HG03354 (cell line): ENCODE measurements at regions not wholly inside any gene's neighbourhood (a gene's known extent, or its start where the extent isn't known, plus 50 kb on each side); places are given as distances from the start of the nearest gene placed in this dataset.

Source experiments
- ATAC-seq: cut with Tn5 transposase; IDR thresholded peaks from one replicate; pipeline ENCODE4 v1.9.1; 2021; ENCODE audit warnings: mild to moderate bottlenecking; ENCODE audit not compliant: unreplicated experiment, poor library complexity, severe bottlenecking

DNA sequence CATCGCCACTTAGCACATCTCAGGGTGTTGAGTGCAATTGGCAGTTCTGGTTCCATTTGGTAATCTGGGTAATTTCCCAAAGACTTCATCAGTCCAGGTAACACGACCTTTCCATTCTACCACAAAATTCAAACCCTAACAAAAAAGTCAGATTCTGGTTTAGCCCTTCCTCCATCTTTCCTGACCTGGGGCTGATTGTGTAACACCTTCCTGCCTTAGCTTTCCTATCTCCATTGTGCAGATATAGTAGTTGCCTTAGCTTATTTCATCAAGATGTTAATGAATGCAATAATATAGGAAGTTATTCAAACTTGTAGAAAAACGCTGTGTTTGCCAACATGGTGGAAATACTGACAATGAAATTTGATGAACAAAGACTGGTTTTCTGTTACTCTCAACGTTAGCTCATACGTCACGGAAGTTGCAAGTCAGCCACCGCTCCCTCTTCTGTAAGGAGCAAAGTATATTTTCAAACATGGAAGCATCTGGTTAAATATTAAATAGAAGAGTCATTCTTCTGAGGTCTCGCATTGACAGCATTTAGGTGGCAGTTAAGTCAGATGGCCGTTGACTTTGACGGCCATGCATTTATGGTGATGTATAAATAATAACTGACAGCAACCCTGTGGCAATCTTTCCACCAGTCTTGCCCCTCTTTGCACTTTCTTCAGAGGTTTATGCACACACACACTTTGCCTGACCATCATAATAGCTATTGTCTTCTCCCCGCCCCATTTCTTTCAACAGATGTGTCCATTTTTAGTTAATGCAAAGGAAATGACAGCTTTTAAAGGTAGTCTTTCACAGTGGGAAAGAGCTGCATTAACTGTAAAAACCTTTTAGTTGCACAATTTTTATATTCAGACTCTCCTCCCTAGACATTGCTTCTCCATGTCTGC is 205.1 kb upstream of the BMPER start:
- ATAC-seq = no peak

DNA sequence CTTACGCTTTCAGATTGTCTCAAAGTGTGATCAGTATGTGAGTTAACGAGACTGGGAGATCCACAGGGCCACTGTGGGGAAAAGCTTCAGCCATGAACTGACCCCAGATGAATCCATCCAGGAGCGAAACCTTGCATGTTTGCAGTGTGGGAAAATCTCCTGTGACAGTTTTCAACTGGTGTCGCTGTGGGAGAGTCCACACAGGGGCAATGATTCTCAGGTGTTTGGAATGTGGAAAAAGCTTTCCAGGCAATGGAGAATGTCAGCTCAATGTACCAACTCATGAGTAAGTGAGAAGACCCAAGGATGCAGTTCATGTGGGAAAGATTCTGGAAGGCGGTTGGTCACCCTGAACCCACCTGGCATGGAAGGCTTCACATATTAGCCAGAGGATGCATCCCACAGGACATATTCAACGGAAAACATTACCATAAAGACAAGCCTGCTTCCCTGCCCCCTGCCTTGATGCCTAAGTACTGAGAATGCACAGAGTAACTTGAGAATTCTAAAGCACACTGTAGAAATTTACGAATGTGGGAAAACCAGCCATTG is 204.1 kb upstream of the BMPER start:
- ATAC-seq = no peak

DNA sequence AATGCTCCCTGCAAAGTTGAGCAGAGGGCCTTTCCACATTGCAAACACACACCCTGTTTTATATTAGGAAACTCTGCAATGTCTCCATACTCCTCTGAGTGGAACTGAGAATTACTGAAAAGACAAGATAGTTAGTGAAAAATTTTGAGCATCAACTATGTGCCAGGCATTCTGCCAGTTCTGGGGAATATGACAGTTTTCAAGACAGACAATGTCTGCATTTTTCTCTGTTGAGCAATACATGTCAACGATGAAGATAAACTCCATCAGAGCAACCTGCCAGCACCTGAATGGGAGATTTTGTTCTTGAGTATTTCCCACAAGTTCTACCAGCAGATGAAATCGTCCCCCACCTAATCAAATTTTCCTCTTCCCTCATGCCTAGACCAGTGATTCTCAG is 203.4 kb upstream of the BMPER start:
- no peak for ATAC-seq

DNA sequence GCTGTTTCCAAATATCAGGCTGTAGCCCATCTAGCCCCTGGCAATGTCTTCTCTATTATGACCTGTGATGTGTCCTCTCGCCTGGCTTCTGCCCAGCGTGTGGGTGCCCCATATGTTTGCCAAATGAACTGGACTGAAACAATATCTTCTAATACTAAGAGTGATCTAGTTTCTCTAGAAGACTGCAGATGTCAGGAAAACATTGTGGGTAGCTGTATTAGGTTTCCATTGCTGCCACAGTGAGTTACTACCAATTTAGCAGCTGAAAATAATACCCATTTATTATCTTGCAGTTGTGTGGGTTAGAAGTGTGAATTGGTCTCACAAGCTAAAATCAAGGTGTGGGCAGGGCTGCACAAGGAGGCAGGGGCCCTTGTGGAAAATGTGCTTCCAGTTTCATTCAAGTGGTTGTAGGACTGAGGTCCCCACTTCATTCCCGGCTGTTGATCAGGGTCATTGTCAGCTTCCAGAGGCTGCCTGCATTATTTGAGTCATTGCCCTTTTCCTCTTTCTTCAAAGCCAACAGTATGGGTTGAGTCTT is 202.8 kb upstream of the BMPER start:
- no peak for ATAC-seq

DNA sequence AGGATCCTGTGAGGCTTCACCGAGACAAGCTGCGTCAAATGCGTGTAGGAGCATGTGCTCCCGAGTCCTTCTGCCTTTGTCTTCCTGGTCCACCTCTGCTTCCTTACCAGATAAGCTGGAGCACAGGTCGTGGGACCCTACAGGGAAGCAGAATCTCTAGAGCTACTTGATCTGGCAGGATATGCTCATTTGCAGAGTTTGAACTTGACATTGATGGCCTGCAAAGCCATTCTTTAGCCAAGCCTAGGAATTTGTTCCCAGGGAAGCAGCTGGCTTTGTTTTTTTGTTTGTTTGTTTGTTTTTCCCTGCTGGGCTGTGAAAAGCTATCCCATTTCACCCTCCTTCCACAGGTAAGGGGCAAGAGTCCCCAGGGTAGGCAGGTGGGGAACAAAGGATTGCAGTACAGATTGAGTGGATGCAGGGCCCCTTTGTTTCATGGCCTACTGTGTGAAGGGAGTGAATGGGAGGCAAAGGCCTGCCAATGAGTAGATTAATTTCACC is 200.0 kb upstream of the BMPER start:
- ATAC-seq = no peak

DNA sequence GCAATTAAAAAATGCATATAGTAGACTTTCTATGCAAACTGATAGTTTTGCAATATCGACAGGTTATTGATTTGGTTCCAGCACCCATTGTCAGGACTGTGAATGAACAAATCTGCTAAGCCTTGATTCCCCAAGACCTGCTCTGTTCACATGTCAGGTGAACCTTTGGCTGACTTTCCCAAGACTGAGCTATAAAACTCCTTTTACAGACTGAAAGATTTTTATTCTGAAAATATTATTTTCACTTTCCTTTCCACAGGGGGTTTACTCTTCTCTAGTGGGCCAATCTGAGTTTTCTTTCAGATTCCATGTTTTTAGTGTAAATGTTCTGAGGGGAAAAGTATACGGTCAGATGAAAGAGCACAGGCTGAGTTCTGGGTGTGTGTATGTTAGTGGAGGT is 199.2 kb upstream of the BMPER start:
- ATAC-seq = no peak

DNA sequence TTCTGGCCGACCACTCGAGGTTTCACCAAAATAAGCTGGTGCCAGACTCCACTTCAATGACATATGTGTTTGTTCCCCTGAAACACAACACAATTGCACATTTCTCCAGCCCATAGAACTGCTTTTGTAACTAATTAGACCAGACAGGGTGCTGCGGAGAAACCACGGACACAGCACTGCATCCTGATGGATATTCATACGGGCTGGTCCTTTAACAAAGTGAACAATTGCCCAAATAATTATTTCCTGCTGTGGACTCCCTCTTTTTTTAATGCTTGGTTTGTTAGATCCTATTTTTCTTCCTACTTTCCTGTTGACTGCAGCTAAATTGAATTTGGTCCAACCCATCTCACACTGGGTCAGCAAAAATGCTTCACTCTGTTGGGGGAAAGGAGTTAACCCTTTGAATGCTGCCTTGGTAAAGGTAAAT is 198.6 kb upstream of the BMPER start:
- no peak for ATAC-seq

DNA sequence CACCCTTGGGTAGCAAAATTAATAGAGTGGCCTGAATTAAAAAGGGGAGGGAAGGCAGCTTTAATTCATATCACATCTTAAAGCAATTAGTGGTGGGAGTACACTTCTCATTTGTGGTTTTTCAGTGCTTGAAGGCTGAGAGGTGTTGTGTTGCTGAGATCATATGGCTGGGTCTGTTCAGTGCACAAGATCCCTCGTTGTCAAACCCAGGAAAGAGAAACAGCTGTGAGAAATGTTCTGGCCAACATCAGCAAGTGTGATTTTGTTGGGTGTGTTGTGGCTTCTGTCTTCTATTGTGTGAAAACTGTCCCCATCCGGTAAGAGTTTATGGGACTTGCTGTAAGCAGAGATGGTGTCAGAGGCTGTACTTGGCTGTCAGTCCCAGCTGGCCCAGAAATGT is 197.9 kb upstream of the BMPER start:
- ATAC-seq = no peak

DNA sequence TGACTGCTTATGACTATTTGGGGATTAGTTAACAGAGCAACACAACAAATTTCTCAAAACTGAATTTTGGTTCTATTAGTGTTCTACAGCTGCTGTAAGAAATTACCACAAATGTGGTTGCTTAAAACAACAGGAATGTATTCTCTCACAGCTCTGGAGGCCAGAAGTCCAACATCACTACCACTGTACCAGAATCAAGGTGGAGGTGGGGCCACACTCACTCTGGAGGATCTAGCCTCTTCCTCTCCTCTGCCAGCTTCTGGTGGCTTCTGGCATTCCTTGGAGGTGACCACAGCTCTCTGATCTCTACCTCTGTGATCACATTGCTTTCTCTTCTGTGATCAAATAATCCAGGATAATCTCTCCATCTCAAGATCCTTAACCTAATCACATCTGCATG is 194.7 kb upstream of the BMPER start:
- no peak for ATAC-seq

DNA sequence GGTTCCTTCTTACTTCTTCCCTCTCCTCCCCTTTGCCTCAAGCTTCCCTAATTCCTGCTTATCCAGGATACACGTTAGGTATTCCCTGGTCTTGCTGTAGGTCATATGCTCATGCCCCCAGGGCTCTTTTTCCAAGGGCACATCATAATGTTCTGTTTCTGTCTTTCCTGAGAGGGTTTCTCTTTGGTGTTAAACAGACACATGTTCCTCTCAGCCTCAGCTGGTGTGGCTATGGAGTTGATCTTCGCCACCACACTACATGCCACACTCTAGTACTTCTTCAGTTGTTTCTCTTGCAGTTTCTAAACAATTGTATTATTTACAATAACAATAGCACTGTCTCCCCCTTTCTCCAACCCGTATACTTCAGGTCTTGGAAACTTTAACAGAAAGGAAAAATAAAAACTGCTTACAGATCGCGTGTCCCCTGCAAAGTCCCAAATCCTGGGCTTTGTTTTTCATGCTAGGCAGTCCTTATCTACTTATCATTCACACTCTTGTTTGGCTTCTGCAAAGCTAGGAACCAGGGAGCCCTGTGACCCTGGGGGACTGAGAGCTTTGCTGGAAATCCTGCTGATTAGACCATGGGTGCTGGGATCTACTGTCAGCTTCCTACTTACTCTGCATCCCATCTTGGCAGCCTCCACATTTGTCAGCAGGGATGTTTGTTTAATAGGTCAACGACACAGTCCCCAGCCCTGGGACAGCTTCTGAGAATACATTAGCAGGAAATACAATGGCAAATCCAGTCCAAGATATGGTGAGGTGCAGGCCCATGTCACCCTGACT is 193.9 kb upstream of the BMPER start:
- ATAC-seq = no peak

DNA sequence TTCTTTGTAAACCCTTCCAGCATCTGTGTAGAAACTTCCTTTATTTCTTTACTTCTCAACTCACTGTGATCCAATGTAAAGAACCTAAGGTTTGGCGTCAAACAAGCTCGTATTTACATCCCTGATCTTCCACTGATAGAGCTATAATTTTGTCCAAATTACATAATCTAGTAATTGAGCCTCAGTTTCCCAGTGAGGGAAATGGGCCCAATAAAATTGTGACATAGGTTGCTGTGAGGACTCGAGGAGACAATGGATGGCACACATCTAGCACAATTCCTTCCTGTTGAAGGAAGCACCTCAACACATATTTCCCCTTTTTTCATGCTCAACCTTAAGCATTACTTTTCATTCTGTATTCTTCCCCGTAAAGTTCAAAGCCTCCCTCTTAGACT is 193.3 kb upstream of the BMPER start:
- no peak for ATAC-seq

DNA sequence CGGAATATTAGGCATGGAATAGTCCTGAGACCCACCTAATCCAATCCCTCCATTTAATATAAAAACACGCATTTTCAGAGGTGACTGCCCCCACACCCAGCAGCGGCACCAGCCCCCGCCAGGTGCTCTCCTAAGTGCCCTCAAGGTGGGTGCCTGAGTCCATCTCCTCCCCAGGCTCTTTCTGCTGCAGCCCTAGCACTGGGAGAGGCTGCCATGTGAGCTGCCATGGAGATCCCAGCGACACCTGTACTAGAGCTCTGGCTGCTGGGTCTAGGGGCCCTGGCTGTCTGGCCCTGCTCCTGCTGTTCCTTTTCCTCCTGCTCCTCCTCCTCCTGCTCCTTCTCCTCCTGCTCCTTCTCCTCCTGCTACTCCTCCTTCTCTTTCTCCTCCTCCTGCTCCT is 191.1 kb upstream of the BMPER start:
- no peak for ATAC-seq

DNA sequence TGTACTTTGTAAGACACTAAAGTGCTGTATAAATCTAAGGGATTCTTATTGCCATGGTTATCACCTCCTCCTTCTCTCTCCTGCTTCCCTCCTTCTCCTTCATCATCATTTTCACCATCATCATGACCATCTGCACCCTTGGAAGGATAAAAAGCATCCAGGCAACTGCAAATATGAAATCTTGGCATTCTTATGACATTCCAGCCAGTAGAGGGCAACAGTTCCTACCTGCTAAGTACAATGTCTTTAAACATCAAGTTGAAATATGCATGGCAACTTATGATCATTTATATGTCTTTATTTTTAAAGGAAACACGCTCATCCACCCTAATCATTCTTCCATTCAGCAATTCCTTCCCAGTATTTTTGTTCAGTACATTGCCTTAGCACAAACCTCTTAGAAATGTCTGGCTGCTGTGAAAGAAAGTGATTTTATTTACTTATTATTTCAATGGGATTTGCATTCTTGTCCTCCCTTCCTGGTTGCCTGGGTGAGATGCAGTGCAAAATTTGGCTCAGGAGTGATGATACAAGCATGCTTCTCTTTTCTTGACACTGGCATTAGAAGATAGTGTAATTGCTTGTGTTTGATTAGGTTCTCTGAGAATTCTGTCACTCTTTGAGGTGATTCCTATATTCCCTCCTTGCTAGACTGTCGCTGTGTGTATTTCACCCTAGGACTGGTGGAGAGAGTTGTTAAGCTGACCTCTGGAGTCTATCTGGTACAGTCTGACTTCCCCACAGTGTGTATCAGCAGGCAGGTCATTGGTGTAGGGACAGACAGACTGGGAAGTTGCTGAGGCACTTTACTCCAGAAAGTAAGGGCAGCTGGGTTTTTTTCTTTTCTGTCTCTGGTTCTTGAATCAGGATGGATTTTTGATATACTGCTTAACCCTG is 188.5 kb upstream of the BMPER start:
- no peak for ATAC-seq

DNA sequence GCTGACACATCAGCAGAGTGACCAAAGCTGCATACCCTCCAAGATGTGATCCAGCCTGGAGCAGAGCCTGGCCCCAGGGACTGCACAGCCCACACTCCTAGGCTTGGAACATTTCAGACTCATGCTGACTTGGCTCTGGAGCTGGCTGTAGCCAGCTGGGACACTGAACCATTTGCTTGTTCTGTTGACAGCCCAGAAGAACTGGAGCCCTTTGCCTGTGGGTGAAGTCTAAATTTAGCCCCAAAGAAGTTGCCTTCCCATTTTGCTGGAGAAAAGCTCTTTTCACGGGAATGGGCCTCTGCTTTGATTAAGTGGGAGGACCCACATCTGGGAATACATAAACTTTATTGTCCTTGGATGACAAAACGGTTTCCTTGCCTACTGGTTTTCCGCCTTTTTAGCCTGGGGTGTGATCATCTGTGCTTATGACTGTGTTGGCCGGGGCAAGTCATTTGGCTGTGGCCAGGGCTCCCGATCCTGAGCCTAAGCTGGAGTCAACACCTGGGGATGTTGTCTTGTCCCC is 186.2 kb upstream of the BMPER start:
- no peak for ATAC-seq

DNA sequence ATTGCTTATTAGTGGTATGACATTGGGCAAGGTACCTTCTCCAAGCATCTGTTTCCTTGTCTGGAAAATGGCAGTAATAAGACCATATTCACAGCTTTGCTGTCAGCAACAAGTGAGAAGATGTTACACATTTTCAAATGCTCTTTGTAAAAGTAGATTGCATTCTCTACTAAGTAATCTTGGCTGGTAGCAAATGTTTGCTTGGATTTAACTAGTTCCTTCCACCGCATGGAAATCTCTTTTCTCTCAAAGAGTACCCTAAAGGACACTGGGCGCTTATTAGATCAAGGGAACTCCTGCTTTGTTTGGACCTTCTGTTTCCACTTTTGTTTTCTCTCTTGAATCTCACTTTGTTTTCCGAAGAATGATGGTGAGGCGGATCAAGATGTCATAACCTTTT is 185.2 kb upstream of the BMPER start:
- no peak for ATAC-seq

DNA sequence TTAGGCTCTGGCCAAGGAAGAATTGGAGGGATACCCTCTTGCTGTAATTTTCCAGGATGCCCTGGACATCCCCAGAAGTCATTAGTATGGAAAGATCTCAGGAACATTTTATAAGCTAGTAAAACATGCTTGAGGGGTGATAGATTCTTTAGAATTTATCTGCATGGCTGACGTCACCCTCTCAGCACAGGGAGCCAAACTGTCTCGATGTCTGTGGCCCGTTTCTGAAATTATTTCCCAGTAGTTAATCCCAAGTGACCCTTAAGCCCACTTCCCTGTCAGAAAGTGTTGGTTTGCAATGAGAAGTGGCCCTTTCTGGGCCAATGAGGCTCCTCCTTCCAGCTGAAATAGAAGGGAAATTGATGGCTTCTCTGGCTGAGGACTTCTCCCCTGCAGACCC is 184.5 kb upstream of the BMPER start:
- no peak for ATAC-seq

DNA sequence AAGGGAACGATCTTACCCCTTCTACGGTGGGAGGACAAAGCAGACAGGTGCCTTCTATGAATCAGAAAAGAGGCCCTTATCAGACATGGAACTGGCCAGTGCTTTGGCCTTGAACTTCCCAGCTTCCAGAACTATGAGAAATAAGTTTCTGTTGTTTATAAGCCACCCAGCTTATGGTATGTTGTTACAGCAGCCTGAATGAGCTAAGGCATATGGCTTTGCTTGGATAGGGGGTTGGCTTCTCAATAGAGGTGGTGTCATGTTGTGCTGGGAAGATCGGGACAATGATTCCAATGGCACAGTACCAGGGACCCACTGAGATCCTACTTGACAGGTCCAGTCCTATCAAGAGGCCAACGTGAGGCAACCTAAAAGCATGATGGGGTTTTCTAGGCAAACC is 183.4 kb upstream of the BMPER start:
- ATAC-seq = no peak

DNA sequence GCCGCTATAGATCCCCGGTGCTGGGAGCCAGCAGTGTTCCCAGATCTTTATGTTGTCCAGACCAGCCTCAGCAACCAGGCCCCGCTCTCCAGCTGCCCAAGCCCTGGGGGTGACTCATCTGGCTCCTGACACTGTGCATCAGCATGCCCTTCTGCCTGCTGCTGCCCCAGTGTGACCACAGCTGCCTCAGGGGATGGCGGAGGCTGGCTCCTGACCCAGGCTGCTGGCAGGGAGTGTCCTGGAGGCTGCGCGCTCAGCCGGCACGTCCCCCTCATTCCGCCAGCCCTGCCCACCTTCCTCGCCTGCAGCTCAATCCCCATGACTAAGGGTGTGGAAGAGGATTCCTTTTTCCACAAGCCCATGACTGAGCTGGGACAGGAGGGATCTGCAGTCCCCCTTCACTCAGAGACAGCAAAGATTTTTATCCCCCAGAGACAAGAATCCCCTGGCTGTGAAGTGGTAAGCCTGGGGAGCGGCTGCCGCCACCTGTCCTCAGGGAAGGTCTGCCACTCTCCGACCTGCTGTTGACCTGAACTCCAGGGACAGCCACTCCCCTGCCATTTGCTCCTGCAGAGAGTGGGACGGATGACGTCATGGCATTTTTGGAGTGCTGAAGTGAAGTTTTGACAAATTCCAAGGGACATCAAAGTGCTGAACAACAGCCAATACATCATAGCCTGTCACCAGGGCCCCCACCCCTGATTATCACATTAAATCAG is 182.8 kb upstream of the BMPER start:
- ATAC-seq = no peak

DNA sequence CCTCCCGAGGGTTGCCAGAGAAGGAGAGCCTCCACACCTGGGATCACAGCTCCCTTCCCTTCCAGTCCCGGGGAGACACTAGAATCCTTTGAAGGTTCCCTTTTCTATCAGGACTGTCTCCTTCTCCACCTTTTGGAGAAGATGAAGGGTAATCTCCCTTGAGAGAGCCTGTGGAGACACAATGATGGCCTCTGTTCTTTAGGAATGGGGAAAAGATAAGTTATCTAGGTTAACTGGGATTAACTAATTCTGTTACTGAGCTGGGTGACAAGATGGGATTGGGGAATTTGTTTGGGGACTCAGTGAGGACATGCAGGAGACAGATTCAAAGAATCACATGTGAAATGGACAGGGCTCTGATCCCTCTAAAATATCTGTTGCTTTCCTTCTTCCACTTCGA is 181.1 kb upstream of the BMPER start:
- ATAC-seq = no peak
